Liver (tissue), 3 donors: ENCODE measurements at regions not wholly inside any gene's neighbourhood (a gene's known extent, or its start where the extent isn't known, plus 50 kb on each side); places are given as distances from the start of the nearest gene placed in this dataset.

Experiments used
- CTCF ChIP-seq: fragments of 150-350 bp; IDR thresholded peaks from 2 replicates; pipeline ENCODE4 v1.5.1; 2017; ENCODE audit warnings: improper control_type of control experiment, low read depth, low read length; ENCODE audit not compliant: missing input control
- GABPA ChIP-seq, 2 donors: IDR thresholded peaks in 1 of 2; conservative IDR thresholded peaks in 1 of 2; 2 replicates each; pipeline ENCODE4 v1.6.1; 2016; ENCODE audit warnings: antibody characterized with exemption in 2 of 2, mild to moderate bottlenecking in 1 of 2, moderate library complexity in 1 of 2
- MAX ChIP-seq: IDR thresholded peaks from 2 replicates; pipeline ENCODE4 v1.6.1; 2016; ENCODE audit warnings: antibody characterized with exemption
- REST ChIP-seq: IDR thresholded peaks from 2 replicates; pipeline ENCODE4 v1.6.1; 2016; ENCODE audit warnings: antibody characterized with exemption, mild to moderate bottlenecking
- TAF1 ChIP-seq: conservative IDR thresholded peaks from 2 replicates; pipeline ENCODE4 v1.6.1; 2016; ENCODE audit warnings: antibody characterized with exemption, mild to moderate bottlenecking
- donor health status: healthy.
- donor health status: healthy.

GRCh38 chr12:41804026-41804425 lies 340.6 kb downstream of the GXYLT1 start:
- TF ChIP-seq CTCF (no peak), GABPA (IDR thresholded peaks at IDR 0.05 in 1 of 2, conservative IDR thresholded peaks at IDR 0.05 in 1 of 2) (no peak), REST (no peak), MAX (no peak), TAF1 (no peak)
